ENCODE measurements at regions not wholly inside any gene's neighbourhood (a gene's known extent, or its start where the extent isn't known, plus 50 kb on each side); places are given as distances from the start of the nearest gene placed in this dataset.
"Not testable (repeated sequence)": the region's sequence is repeated elsewhere in the genome, so short reads cannot be mapped to it uniquely, and the experiment has no call there.

GRCh38 chr11:34794696-34795095, 121.5 kb downstream of the APIP start:
- no peak for DNase-seq (ENCODE audit: low read depth)

- DNase-seq (ENCODE audit: low read depth): no peak
Measured at GRCh38 chr11:34793666-34794065, 122.5 kb downstream of the APIP start.

GRCh38 chr11:34792814-34793258, 123.3 kb downstream of the APIP start:
- peak; percentile 9 for DNase-seq (ENCODE audit: low read depth)

GRCh38 chr11:34791780-34792542, 124.2 kb downstream of the APIP start:
- peak; percentile 25 for DNase-seq (ENCODE audit: low read depth)

GRCh38 chr11:34790620-34791019, 125.6 kb downstream of the APIP start:
- DNase-seq (ENCODE audit: low read depth): no peak

GRCh38 chr11:34789196-34789834, 126.9 kb downstream of the APIP start:
- peak; percentile 47 for DNase-seq (ENCODE audit: low read depth)

- no peak for DNase-seq (ENCODE audit: low read depth)
Measured at GRCh38 chr11:34788642-34789041, 127.5 kb downstream of the APIP start.

- DNase-seq (ENCODE audit: low read depth): no peak
Measured at GRCh38 chr11:34787895-34788294, 128.3 kb downstream of the APIP start.

- no peak for DNase-seq (ENCODE audit: low read depth)
Measured at GRCh38 chr11:34787348-34787747, 128.8 kb downstream of the APIP start.

- DNase-seq (ENCODE audit: low read depth): no peak
Measured at GRCh38 chr11:34784318-34784841, 131.8 kb downstream of the APIP start.

GRCh38 chr11:34783816-34784317, 132.3 kb downstream of the APIP start:
- DNase-seq (ENCODE audit: low read depth): no peak

- DNase-seq (ENCODE audit: low read depth): not testable (repeated sequence)
Measured at GRCh38 chr11:34781826-34782225, 134.4 kb downstream of the APIP start.

GRCh38 chr11:34775417-34775888, 140.7 kb downstream of the APIP start:
- DNase-seq (ENCODE audit: low read depth): no peak

- no peak for DNase-seq (ENCODE audit: low read depth)
Measured at GRCh38 chr11:34774604-34775003, 141.6 kb downstream of the APIP start.

- DNase-seq (ENCODE audit: low read depth): peak; percentile 26
Measured at GRCh38 chr11:34773826-34774225, 142.4 kb downstream of the APIP start.

- DNase-seq (ENCODE audit: low read depth): no peak
Measured at GRCh38 chr11:34773211-34773610, 143.0 kb downstream of the APIP start.

- DNase-seq (ENCODE audit: low read depth): no peak
Measured at GRCh38 chr11:34770111-34770510, 146.1 kb downstream of the APIP start.

- no peak for DNase-seq (ENCODE audit: low read depth)
Measured at GRCh38 chr11:34769224-34769623, 147.0 kb downstream of the APIP start.

GRCh38 chr11:34762625-34763024, 141.7 kb downstream of the EHF start:
- DNase-seq (ENCODE audit: low read depth): not testable (repeated sequence)

GRCh38 chr11:34758262-34758661, 137.4 kb downstream of the EHF start:
- no peak for DNase-seq (ENCODE audit: low read depth)

- no peak for DNase-seq (ENCODE audit: low read depth)
Measured at GRCh38 chr11:34757026-34757451, 136.1 kb downstream of the EHF start.

- DNase-seq (ENCODE audit: low read depth): no peak
Measured at GRCh38 chr11:34756591-34756990, 135.7 kb downstream of the EHF start.

- DNase-seq (ENCODE audit: low read depth): peak; percentile 53
Measured at GRCh38 chr11:34755671-34756070, 134.8 kb downstream of the EHF start.
